ENCODE measurements at regions not wholly inside any gene's neighbourhood (a gene's known extent, or its start where the extent isn't known, plus 50 kb on each side); places are given as distances from the start of the nearest gene placed in this dataset.

DNA sequence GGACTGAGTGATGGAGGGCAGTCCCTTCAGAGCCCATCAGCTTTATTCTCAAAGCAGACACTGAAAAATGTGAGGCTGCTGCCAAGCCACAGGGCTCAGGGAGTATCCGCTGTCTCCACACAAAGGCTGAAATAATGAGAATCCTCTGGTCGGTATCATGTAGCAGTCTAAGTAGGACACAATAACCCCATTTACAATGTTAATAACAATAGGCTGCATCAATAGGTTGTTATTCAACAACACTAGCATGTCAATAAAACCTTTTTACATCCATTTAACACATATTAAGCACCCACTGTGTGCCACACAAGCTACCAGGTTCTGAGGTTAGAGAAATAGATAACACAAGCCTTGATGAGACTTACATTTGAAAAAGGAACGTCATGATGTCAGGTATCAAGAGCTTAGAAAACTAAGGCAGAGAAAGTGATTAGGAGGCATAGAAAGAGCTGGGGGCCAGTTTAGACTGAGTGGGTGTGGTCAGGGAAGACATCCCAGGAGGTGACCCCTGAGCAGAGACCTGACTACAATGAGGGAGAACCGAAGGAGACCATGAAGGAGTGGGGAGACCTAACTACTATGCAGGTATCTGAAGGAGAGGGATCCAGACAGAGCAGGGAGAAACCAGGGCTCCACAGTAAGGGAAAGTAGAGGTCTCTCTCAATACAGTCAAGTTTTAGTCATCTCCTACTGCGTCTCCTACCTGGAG is 140.1 kb upstream of the GRIA1 start:
- TF ChIP-seq, protein P1, sequence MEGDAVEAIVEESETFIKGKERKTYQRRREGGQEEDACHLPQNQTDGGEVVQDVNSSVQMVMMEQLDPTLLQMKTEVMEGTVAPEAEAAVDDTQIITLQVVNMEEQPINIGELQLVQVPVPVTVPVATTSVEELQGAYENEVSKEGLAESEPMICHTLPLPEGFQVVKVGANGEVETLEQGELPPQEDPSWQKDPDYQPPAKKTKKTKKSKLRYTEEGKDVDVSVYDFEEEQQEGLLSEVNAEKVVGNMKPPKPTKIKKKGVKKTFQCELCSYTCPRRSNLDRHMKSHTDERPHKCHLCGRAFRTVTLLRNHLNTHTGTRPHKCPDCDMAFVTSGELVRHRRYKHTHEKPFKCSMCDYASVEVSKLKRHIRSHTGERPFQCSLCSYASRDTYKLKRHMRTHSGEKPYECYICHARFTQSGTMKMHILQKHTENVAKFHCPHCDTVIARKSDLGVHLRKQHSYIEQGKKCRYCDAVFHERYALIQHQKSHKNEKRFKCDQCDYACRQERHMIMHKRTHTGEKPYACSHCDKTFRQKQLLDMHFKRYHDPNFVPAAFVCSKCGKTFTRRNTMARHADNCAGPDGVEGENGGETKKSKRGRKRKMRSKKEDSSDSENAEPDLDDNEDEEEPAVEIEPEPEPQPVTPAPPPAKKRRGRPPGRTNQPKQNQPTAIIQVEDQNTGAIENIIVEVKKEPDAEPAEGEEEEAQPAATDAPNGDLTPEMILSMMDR (IDR thresholded peaks at IDR 0.05), result no peak
- H3K27me3 Mint-ChIP-seq (ENCODE audit: insufficient read depth), result peaks cover 3% of the 10 kb centered on the region; the same call in 1 of the 2 replicates
- H3K27ac Mint-ChIP-seq, result no peak overlapping the region
- no peaks in the 10 kb centered on the region for H3K36me3 Mint-ChIP-seq (ENCODE audit: low read depth)
- no peaks in the 10 kb centered on the region for H3K9me3 Mint-ChIP-seq
- H3K4me1 Mint-ChIP-seq (ENCODE audit: low read depth), result no peaks in the 10 kb centered on the region
- H3K4me3 Mint-ChIP-seq, result no peak overlapping the region
- DNase-seq, result no peak

DNA sequence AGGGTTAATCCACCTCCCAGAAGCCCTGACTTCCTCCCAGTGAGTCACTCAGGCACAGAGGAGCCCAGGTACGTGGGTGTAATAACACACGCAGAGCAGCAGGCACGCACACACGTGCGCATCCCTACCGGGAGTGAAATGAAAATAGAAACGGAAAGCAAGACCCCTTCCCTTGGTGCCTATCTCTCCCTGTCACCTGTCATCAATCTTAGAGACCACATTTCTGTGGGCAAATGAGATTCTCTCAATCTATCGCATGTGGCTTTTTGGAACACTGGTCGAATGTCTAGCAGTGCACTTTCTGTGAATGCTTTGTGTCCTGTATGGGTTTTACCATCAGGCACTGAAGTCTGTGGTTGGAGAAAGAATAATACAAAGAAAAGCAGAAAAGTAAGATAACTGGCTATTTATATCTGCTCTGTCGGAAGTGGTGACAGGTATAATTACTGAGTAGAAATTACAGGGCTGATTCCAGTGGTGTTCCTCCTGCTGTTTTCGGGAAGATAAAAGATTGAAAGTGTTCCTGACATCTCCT is 137.7 kb upstream of the GRIA1 start:
- Mint-ChIP-seq H3K36me3 (ENCODE audit: low read depth) (no peaks in the 10 kb centered on the region), H3K27me3 (ENCODE audit: insufficient read depth) (peaks cover 10% of the 10 kb centered on the region), H3K4me1 (ENCODE audit: low read depth) (no peaks in the 10 kb centered on the region), H3K4me3 (no peak overlapping the region), H3K27ac (no peak overlapping the region), H3K9me3 (no peaks in the 10 kb centered on the region)
- no peak for DNase-seq
- TF ChIP-seq, protein P1 (IDR thresholded peaks at IDR 0.05), result no peak

DNA sequence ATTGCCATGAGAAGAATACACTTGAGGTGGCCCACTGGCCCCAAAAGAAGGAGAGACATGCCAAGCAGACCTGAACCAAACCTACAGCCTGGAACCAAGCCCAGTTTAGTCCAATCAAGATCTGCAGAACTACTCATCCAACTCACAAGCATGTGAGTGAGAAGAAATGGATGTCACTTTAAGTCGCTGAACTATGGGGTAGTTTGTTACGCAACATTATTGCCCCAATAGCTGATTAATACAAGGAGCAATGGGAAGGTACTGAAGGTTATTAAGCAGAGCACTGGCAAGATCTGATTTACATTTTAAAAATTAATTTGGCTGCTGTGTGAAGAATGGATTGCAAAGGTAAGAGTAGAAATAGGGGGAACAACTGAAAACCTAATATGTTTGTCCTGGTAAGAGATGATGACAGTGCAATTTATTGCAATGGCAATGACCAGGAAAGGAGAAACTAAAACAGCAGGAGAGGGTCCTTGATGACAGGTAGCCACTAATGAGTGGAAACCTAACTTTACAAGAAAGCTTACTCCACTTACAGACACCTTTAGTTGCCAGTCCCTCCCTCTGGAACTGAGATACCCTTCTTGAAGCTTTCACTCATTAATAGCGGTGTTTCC is 132.9 kb upstream of the GRIA1 start:
- Mint-ChIP-seq H3K4me3 (no peak overlapping the region), H3K36me3 (ENCODE audit: low read depth) (no peaks in the 10 kb centered on the region), H3K4me1 (ENCODE audit: low read depth) (no peaks in the 10 kb centered on the region), H3K27ac (no peak overlapping the region), H3K9me3 (no peaks in the 10 kb centered on the region), H3K27me3 (ENCODE audit: insufficient read depth) (peaks cover 9% of the 10 kb centered on the region)
- no peak for DNase-seq
- TF ChIP-seq, protein P1 (IDR thresholded peaks at IDR 0.05), result no peak

DNA sequence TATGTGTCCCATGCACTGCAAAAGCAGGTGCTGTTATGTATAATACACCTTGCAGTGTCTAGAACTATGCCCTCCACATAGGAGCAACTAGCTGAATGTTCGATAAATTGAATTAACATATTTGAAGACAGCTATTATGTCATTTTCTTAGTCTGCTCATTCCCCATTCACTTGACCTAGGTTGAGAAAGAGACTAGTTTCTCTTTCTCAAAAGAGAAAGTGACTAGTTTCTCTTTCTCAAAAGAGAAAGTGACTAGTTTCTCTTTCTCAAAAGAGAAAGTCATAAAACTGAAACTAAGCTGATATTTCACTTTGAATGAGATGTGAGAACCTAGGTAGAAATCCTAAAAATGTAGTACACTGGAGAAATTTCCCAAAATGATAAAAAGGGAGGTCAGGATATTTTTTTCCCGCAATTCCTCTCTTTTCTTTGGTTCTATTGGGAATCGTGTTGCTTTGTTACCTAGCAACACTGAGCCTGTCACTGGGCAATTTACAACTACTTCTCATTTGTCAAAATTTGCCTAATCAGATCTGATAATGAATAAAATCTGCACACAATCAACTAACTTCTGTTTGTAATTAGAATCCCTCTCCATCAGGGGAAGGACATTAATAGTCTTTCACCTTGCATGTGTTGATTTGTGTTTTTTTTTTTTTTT is 132.0 kb upstream of the GRIA1 start:
- Mint-ChIP-seq H3K27me3 (ENCODE audit: insufficient read depth) (peaks cover 9% of the 10 kb centered on the region), H3K4me1 (ENCODE audit: low read depth) (no peaks in the 10 kb centered on the region), H3K4me3 (no peak overlapping the region), H3K36me3 (ENCODE audit: low read depth) (no peaks in the 10 kb centered on the region), H3K9me3 (no peaks in the 10 kb centered on the region), H3K27ac (no peak overlapping the region)
- no peak for DNase-seq
- TF ChIP-seq, protein P1 (IDR thresholded peaks at IDR 0.05), result no peak

GRCh38 chr5:153360860-153361259 is 129.6 kb upstream of the GRIA1 start:
- Mint-ChIP-seq H3K9me3 (no peaks in the 10 kb centered on the region; the same call in 1 of the 2 replicates), H3K4me1 (ENCODE audit: low read depth) (no peaks in the 10 kb centered on the region), H3K27ac (no peak overlapping the region), H3K27me3 (ENCODE audit: insufficient read depth) (peaks cover 9% of the 10 kb centered on the region), H3K4me3 (no peak overlapping the region), H3K36me3 (ENCODE audit: low read depth) (no peaks in the 10 kb centered on the region)
- TF ChIP-seq, protein P1 (IDR thresholded peaks at IDR 0.05), result no peak
- DNase-seq, result no peak

All from HFFc6 (cell line).